A549 (cell line): ENCODE measurements at regions not wholly inside any gene's neighbourhood (a gene's known extent, or its start where the extent isn't known, plus 50 kb on each side); places are given as distances from the start of the nearest gene placed in this dataset.
"Not testable (repeated sequence)": the region's sequence is repeated elsewhere in the genome, so short reads cannot be mapped to it uniquely, and the experiment has no call there.

Source experiments
- ATAC-seq, 2 experiments: fragments of 200-7000 bp in 1 of 2; fragments of >200 bp in 1 of 2; cut with Nextera tagmentation in 1 of 2; cut with Tn5 transposase in 1 of 2; 3 replicates each; pipeline versions ENCODE4 v1.8.0 to v1.9.1; 2018 to 2020; ENCODE audit warnings: mild to moderate bottlenecking in 1 of 2, moderate library complexity in 1 of 2
- CTCF ChIA-PET: fragments of 300-600 bp; sonication (Branson Sonifier 250); formaldehyde crosslinking; extraction: SDS; loops from one replicate; lab custom pipeline; 2021; ENCODE audit warnings: antibody characterized with exemption, inconsistent platforms; lab: Yijun Ruan, JAX
- POLR2A ChIA-PET: fragments of 350-600 bp; formaldehyde crosslinking; extraction: SDS; loops from one replicate; lab custom pipeline; 2021; ENCODE audit warnings: antibody characterized with exemption, inconsistent platforms; lab: Yijun Ruan, JAX
- DNase-seq, 2 experiments: peaks; one replicate each; pipeline versions ENCODE4 v3.0.0 to v3.0.0-alpha.2; 2011 to 2016; ENCODE audit warnings: low read depth in 1 of 2, low spot score in 1 of 2
- FAIRE-seq: peaks from 2 replicates; lab custom pipeline; 2011; peaks lifted over from hg19 to GRCh38; lab: Jason Lieb, UNC
- H3K27ac ChIP-seq, 2 experiments: fragments of >200 bp; sonication (Bioruptor Twin); formaldehyde crosslinking; 3 replicates each; pipeline ENCODE4 v1.5.1; 2016 to 2017
- H3K4me1 ChIP-seq: fragments of >200 bp; sonication (Bioruptor Twin); formaldehyde crosslinking; 3 replicates; pipeline ENCODE4 v1.6.1; 2016
- H3K4me2 ChIP-seq: fragments of >200 bp; sonication (Bioruptor Twin); formaldehyde crosslinking; 3 replicates; pipeline ENCODE4 v1.6.1; 2016
- H3K4me3 ChIP-seq: fragments of >200 bp; sonication (Bioruptor Twin); formaldehyde crosslinking; 3 replicates; pipeline ENCODE4 v1.5.1; 2016
- H3K9me3 ChIP-seq: fragments of >200 bp; sonication (Bioruptor Twin); formaldehyde crosslinking; 3 replicates; pipeline ENCODE4 v1.6.1; 2016
- CBX2 ChIP-seq: fragments of 200-600 bp; sonication (generic); IDR thresholded peaks from 2 replicates; pipeline ENCODE4 v1.6.1; 2016; ENCODE audit warnings: low read depth, mild to moderate bottlenecking, borderline replicate concordance
- CBX8 ChIP-seq: fragments of 200-600 bp; sonication (generic); IDR thresholded peaks from 2 replicates; pipeline ENCODE4 v1.6.1; 2016
- CTCF ChIP-seq: fragments of >200 bp; sonication (Bioruptor Twin); formaldehyde crosslinking; IDR thresholded peaks from 3 replicates; pipeline ENCODE4 v1.5.1; 2016
- EHF ChIP-seq: fragments of 250-450 bp; sonication (Bioruptor Pico); IDR thresholded peaks from 2 replicates; pipeline ENCODE4 v1.5.0; 2020; ENCODE audit warnings: mild to moderate bottlenecking
- EHMT2 ChIP-seq: fragments of 200-600 bp; sonication (generic); IDR thresholded peaks from 2 replicates; pipeline ENCODE4 v1.6.1; 2016; ENCODE audit warnings: antibody characterized with exemption, low read depth, mild to moderate bottlenecking, moderate library complexity
- EP300 ChIP-seq, 2 experiments: fragments of >200 bp; sonication (Bioruptor Twin); formaldehyde crosslinking; IDR thresholded peaks; 2 replicates in 1 of 2; 3 replicates in 1 of 2; pipeline ENCODE4 v1.6.1; 2016 to 2017
- FOSL2 ChIP-seq, 2 experiments: fragments of 450-650 bp in 1 of 2; fragments of >200 bp in 1 of 2; sonication (Bioruptor Twin) in 1 of 2; formaldehyde crosslinking; IDR thresholded peaks; 2 replicates each; pipeline versions ENCODE4 v1.5.0 to v1.6.1; 2016 to 2020; ENCODE audit warnings: mild to moderate bottlenecking in 1 of 2, moderate library complexity in 1 of 2
- HDAC2 ChIP-seq: fragments of 200-600 bp; sonication (generic); IDR thresholded peaks from 2 replicates; pipeline ENCODE4 v1.6.1; 2016
- HEYL ChIP-seq: fragments of 250-450 bp; sonication (Bioruptor Pico); IDR thresholded peaks from 2 replicates; pipeline ENCODE4 v1.8.0; 2021; ENCODE audit warnings: mild to moderate bottlenecking, moderate library complexity
- MAFK ChIP-seq: fragments of 450-650 bp; IDR thresholded peaks from 2 replicates; pipeline ENCODE4 v1.6.1; 2014; ENCODE audit not compliant: partially characterized antibody
- MYC ChIP-seq: IDR thresholded peaks from 2 replicates; pipeline ENCODE4 v1.6.1; 2012; ENCODE audit warnings: mild to moderate bottlenecking, inconsistent platforms, low read length, improper control_type of control experiment, borderline replicate concordance
- NPAS2 ChIP-seq: fragments of 250-450 bp; sonication (Bioruptor Pico); IDR thresholded peaks from 2 replicates; pipeline ENCODE4 v1.8.0; 2022; ENCODE audit warnings: mild to moderate bottlenecking, moderate library complexity, borderline replicate concordance
- POLR2A ChIP-seq: IDR thresholded peaks from 2 replicates; pipeline ENCODE4 v1.6.1; 2012; ENCODE audit warnings: mild to moderate bottlenecking, low read length
- SMC3 ChIP-seq: fragments of >200 bp; sonication (Bioruptor Twin); formaldehyde crosslinking; IDR thresholded peaks from 3 replicates; pipeline ENCODE4 v1.6.1; 2018; ENCODE audit warnings: inconsistent platforms
- WGBS: methylation state at CpG from one replicate; pipeline ENCODE4 v1.1.6; 2017; ENCODE audit errors: missing lambda C conversion rate; 5-methylcytosine and 5-hydroxymethylcytosine counted together
- TF ChIP-seq, protein P1 (sequence below): fragments of >200 bp; sonication (Bioruptor Twin); formaldehyde crosslinking; IDR thresholded peaks from 2 replicates; pipeline ENCODE4 v1.6.1; 2016
- TF ChIP-seq, protein P2 (sequence below): fragments of 200-600 bp; sonication (generic); IDR thresholded peaks from 2 replicates; pipeline ENCODE4 v1.6.1; 2016; ENCODE audit warnings: antibody characterized with exemption, mild to moderate bottlenecking, moderate library complexity
- TF ChIP-seq, protein P3 (sequence below): fragments of 150-350 bp; IDR thresholded peaks from 2 replicates; pipeline ENCODE4 v1.6.1; 2014; ENCODE audit warnings: low read depth, mild to moderate bottlenecking, low read length
- TF ChIP-seq, protein P4 (sequence below): fragments of 250-450 bp; sonication (Bioruptor Pico); IDR thresholded peaks from 2 replicates; pipeline ENCODE4 v1.5.0; 2021; ENCODE audit warnings: mild to moderate bottlenecking, moderate library complexity, borderline replicate concordance
- TF ChIP-seq, protein P5 (sequence below): fragments of >200 bp; sonication (Bioruptor Twin); formaldehyde crosslinking; IDR thresholded peaks from 3 replicates; pipeline ENCODE4 v1.6.1; 2016

DNA sequence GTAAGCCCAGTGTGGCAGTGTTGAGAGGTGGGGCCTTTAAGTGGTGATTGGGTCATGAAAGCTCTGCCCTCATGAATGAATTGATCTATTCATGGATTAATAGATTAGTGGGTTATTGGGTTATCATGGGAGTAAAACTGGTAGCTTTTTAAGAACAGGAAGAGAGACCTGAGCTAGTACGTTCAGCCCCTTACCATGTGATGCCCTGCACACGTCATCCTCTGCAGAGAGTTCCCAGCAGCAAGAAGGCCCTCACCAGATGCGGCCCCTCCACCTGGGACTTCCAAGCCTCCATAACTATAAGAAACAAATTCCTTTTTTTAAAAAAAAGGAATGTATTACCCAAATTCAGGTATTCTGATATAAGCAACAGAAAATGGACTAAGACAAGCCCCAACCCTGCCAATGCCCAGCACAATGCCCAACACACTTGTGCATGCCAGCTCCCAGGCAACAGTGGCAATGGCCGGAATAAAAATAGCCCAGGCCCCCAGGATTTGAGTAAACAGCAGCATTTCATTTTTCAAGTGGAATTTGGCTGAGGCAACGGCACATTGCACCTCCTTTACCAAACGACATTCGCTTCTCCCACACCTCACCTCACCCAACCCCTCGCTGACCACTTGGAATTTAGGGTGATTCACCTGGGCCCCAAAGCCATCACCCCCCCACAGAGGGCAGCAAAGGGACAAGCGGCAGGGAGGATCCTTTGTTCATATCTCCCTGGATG lies 215.9 kb downstream of the TOMM20 start:
- WGBS = 66% methylated on average over 9 of the region's 9 CpGs
- Histone ChIP-seq H3K4me3 (no peak overlapping the region), H3K4me2 (no peak overlapping the region), H3K27ac (peak overlapping the region in 1 of 2 experiments; percentile 43; a peak in 2 of 6 replicates), H3K9me3 (no peaks in the 10 kb centered on the region), H3K4me1 (0 out of 3 replicates have a peak, but pooled peaks cover 4% of the 10 kb centered on the region)
- DNase-seq (no peak), ATAC-seq (no peak), FAIRE-seq (no peak)
- TF ChIP-seq CTCF (no peak), NPAS2 (no peak), FOSL2 (IDR thresholded peaks at IDR 0.05) (no peak), FOSL2 (CRISPR knock-in tag; IDR thresholded peaks at IDR 0.05) (no peak)
- TF ChIP-seq, protein P1, sequence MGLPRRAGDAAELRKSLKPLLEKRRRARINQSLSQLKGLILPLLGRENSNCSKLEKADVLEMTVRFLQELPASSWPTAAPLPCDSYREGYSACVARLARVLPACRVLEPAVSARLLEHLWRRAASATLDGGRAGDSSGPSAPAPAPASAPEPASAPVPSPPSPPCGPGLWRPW = no peak
- TF ChIP-seq, protein P2, sequence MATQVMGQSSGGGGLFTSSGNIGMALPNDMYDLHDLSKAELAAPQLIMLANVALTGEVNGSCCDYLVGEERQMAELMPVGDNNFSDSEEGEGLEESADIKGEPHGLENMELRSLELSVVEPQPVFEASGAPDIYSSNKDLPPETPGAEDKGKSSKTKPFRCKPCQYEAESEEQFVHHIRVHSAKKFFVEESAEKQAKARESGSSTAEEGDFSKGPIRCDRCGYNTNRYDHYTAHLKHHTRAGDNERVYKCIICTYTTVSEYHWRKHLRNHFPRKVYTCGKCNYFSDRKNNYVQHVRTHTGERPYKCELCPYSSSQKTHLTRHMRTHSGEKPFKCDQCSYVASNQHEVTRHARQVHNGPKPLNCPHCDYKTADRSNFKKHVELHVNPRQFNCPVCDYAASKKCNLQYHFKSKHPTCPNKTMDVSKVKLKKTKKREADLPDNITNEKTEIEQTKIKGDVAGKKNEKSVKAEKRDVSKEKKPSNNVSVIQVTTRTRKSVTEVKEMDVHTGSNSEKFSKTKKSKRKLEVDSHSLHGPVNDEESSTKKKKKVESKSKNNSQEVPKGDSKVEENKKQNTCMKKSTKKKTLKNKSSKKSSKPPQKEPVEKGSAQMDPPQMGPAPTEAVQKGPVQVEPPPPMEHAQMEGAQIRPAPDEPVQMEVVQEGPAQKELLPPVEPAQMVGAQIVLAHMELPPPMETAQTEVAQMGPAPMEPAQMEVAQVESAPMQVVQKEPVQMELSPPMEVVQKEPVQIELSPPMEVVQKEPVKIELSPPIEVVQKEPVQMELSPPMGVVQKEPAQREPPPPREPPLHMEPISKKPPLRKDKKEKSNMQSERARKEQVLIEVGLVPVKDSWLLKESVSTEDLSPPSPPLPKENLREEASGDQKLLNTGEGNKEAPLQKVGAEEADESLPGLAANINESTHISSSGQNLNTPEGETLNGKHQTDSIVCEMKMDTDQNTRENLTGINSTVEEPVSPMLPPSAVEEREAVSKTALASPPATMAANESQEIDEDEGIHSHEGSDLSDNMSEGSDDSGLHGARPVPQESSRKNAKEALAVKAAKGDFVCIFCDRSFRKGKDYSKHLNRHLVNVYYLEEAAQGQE = no peak
- TF ChIP-seq, protein P3, sequence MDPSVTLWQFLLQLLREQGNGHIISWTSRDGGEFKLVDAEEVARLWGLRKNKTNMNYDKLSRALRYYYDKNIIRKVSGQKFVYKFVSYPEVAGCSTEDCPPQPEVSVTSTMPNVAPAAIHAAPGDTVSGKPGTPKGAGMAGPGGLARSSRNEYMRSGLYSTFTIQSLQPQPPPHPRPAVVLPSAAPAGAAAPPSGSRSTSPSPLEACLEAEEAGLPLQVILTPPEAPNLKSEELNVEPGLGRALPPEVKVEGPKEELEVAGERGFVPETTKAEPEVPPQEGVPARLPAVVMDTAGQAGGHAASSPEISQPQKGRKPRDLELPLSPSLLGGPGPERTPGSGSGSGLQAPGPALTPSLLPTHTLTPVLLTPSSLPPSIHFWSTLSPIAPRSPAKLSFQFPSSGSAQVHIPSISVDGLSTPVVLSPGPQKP = no peak
- CTCF ChIA-PET = no interaction called here
- POLR2A ChIA-PET = no interaction called here

GRCh38 chr1:234911787-234912186 lies 216.8 kb downstream of the TOMM20 start:
- WGBS = 82% methylated on average over 8 of the region's 8 CpGs
- Histone ChIP-seq H3K4me3 (no peak overlapping the region), H3K4me2 (no peak overlapping the region), H3K4me1 (0 out of 3 replicates have a peak, but pooled peaks cover 7% of the 10 kb centered on the region), H3K27ac (peak overlapping the region in 1 of 2 experiments; percentile 50; a peak in 3 of 6 replicates), H3K9me3 (no peaks in the 10 kb centered on the region)
- CTCF ChIA-PET = interaction anchor here (1.1 kb wide), 1 partner anchor 47 kb away, joined by 3 read pairs; no protein-coding TSS in a partner anchor
- ATAC-seq = peak in 1 of 2 experiments; percentile 33; a peak in 1 of 6 replicates
- DNase-seq = no peak
- POLR2A ChIA-PET = no interaction called here
- TF ChIP-seq HDAC2 (no peak), CBX2 (no peak), NPAS2 (no peak), MAFK (no peak), MYC (no peak), HEYL (CRISPR knock-in tag) (no peak), EHF (no peak), EHMT2 (no peak), FOSL2 (IDR thresholded peaks at IDR 0.05) (no peak), FOSL2 (CRISPR knock-in tag; IDR thresholded peaks at IDR 0.05) (no peak), POLR2A (no peak), SMC3 (no peak), CBX8 (no peak), EP300 (IDR thresholded peaks at IDR 0.05) (no peak)
- TF ChIP-seq, protein P4, sequence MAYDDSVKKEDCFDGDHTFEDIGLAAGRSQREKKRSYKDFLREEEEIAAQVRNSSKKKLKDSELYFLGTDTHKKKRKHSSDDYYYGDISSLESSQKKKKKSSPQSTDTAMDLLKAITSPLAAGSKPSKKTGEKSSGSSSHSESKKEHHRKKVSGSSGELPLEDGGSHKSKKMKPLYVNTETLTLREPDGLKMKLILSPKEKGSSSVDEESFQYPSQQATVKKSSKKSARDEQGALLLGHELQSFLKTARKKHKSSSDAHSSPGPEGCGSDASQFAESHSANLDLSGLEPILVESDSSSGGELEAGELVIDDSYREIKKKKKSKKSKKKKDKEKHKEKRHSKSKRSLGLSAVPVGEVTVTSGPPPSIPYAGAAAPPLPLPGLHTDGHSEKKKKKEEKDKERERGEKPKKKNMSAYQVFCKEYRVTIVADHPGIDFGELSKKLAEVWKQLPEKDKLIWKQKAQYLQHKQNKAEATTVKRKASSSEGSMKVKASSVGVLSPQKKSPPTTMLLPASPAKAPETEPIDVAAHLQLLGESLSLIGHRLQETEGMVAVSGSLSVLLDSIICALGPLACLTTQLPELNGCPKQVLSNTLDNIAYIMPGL (CRISPR knock-in tag) = no peak
- TF ChIP-seq, protein P1 = no peak
- TF ChIP-seq, protein P5, sequence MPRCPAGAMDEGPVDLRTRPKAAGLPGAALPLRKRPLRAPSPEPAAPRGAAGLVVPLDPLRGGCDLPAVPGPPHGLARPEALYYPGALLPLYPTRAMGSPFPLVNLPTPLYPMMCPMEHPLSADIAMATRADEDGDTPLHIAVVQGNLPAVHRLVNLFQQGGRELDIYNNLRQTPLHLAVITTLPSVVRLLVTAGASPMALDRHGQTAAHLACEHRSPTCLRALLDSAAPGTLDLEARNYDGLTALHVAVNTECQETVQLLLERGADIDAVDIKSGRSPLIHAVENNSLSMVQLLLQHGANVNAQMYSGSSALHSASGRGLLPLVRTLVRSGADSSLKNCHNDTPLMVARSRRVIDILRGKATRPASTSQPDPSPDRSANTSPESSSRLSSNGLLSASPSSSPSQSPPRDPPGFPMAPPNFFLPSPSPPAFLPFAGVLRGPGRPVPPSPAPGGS = no peak
- no peak for FAIRE-seq

DNA sequence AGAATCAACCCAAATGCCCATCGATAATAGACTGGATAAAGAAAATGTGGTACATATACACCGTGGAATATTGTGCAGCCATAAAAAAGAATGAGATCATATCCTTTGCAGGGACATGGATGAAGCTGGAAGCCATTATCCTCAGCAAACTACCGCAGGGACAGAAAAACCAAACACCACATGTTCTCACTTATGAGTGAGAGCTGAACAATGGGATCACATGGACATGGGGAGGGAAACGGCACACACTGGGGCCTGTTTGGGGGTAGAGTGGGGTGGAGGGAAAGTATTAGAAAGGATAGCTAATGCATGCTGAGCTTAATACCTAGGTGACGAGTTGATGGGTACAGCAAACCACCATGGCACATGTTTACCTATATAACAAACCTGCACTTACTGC lies 217.5 kb downstream of the TOMM20 start:
- H3K9me3 ChIP-seq, POLR2A ChIA-PET, H3K4me3 ChIP-seq, H3K4me1 ChIP-seq, DNase-seq, FAIRE-seq, H3K4me2 ChIP-seq, ATAC-seq: not testable (repeated sequence)
- H3K27ac ChIP-seq = peak overlapping the region in 1 of 2 experiments; percentile 50; a peak in 2 of 6 replicates
- 90% methylated on average over 5 of the region's 5 CpGs for WGBS
- CTCF ChIA-PET = interaction anchor here (0.7 to 1.6 kb wide), 3 partner anchors 17 to 173 kb away, joined by 3 read pairs; no protein-coding TSS in a partner anchor
